K562 (cell line): ENCODE measurements at regions not wholly inside any gene's neighbourhood (a gene's known extent, or its start where the extent isn't known, plus 50 kb on each side); places are given as distances from the start of the nearest gene placed in this dataset.

Source experiments
- ATAC-seq: fragments of 200-7000 bp; cut with Tn5 transposase; 3 replicates; pipeline ENCODE4 v1.9.1; 2020; ENCODE audit warnings: moderate library complexity
- BruUV-seq: library from RNA; stranded (reverse); fragments of 400-500 nt; replicated peaks from 2 replicates; lab custom pipeline; 2021; lab: Mats Ljungman, UMichigan
- CTCF ChIA-PET: fragments of 300-600 bp; formaldehyde crosslinking; extraction: SDS; loops from one replicate; lab custom pipeline; 2021; ENCODE audit warnings: low intra/inter-chr PET ratio; lab: Yijun Ruan, JAX
- POLR2A ChIA-PET: fragments of 300-600, 350-650 bp; sonication (Branson Sonifier 250); formaldehyde crosslinking; extraction: SDS; loops from one replicate; lab custom pipeline; 2021; ENCODE audit warnings: antibody characterized with exemption, inconsistent platforms; lab: Yijun Ruan, JAX
- DNase-seq, 4 experiments: peaks; one replicate each; pipeline versions ENCODE4 v3.0.0 to v3.0.0-alpha.2; 2011 to 2018; ENCODE audit warnings: low spot score in 3 of 4, mixed read lengths in 3 of 4; ENCODE audit errors: extremely low read depth in 1 of 4
- FAIRE-seq: peaks from 2 replicates; lab custom pipeline; 2011; peaks lifted over from hg19 to GRCh38; lab: Jason Lieb, UNC
- H2AFZ ChIP-seq: 2 replicates; pipeline ENCODE4 v1.6.0; 2011; ENCODE audit warnings: low read depth, low read length, control low read depth, inconsistent platforms
- H3K27ac ChIP-seq: fragments of 200-600 bp; 3 replicates; pipeline ENCODE4 v1.8.0; 2011; ENCODE audit warnings: low read depth, mild to moderate bottlenecking, control low read depth, inconsistent platforms, low read length, moderate library complexity, mixed read lengths; ENCODE audit errors: extremely low read depth
- H3K27me3 ChIP-seq, 2 experiments: fragments of 300-600 bp in 1 of 2; 2 replicates in 1 of 2; 3 replicates in 1 of 2; pipeline versions ENCODE4 v1.6.0 to v1.8.0; 2011; ENCODE audit warnings: inconsistent platforms in 2 of 2, low read length in 2 of 2, mild to moderate bottlenecking in 1 of 2, mixed read lengths in 1 of 2, moderate library complexity in 1 of 2; ENCODE audit not compliant: control insufficient read depth in 2 of 2, insufficient read depth in 2 of 2
- H3K36me3 ChIP-seq: fragments of 300-600 bp; 3 replicates; pipeline ENCODE4 v1.8.0; 2011; ENCODE audit warnings: mild to moderate bottlenecking, low read length, inconsistent platforms; ENCODE audit not compliant: control insufficient read depth, insufficient read depth
- H3K4me1 ChIP-seq, 2 experiments: fragments of 200-600 bp in 1 of 2; replicated peaks in 1 of 2; 2 replicates in 1 of 2; 3 replicates in 1 of 2; pipeline versions ENCODE4 v1.5.1 to v1.8.0; 2011; ENCODE audit warnings: inconsistent platforms in 2 of 2, low read length in 2 of 2, mild to moderate bottlenecking in 1 of 2, mixed read lengths in 1 of 2, moderate library complexity in 1 of 2; ENCODE audit not compliant: control insufficient read depth in 2 of 2, insufficient read depth in 2 of 2
- H3K4me2 ChIP-seq: 2 replicates; pipeline ENCODE4 v1.6.1; 2011; ENCODE audit warnings: low read length, control low read depth, inconsistent platforms, mixed read lengths; ENCODE audit not compliant: insufficient read depth
- H3K4me3 ChIP-seq: fragments of 200-600 bp; sonication (generic), shearing (Covaris generic); 2 replicates; pipeline ENCODE4 v1.5.1; 2016; ENCODE audit warnings: control low read depth, inconsistent platforms
- H3K79me2 ChIP-seq: fragments of 200-600 bp; 3 replicates; pipeline ENCODE4 v1.8.0; 2011; ENCODE audit warnings: low read length, inconsistent platforms; ENCODE audit not compliant: control insufficient read depth, insufficient read depth
- H3K9ac ChIP-seq, 2 experiments: 2 replicates each; pipeline versions ENCODE4 v1.6.0 to v1.6.1; 2011; ENCODE audit warnings: low read depth in 2 of 2, low read length in 2 of 2, control low read depth in 1 of 2, inconsistent platforms in 1 of 2, mild to moderate bottlenecking in 1 of 2, mixed read lengths in 1 of 2; ENCODE audit not compliant: insufficient read depth in 1 of 2
- H3K9me1 ChIP-seq: one replicate; pipeline ENCODE4 v1.6.0; 2011; ENCODE audit warnings: inconsistent platforms, mild to moderate bottlenecking, low read length, moderate library complexity; ENCODE audit not compliant: control insufficient read depth, insufficient read depth
- H3K9me3 ChIP-seq: replicated peaks from 2 replicates; pipeline ENCODE4 v1.5.1; 2011; ENCODE audit warnings: low read depth, low read length, inconsistent platforms; ENCODE audit not compliant: control insufficient read depth, insufficient read depth
- H4K20me1 ChIP-seq: replicated peaks from 2 replicates; pipeline ENCODE4 v1.6.1; 2011; ENCODE audit warnings: low read length, inconsistent platforms, mixed read lengths; ENCODE audit not compliant: control insufficient read depth, insufficient read depth
- BACH1 ChIP-seq: fragments of 200-800 bp; sonication (Bioruptor generic); IDR thresholded peaks from 2 replicates; pipeline ENCODE4 v1.6.1; 2016; ENCODE audit warnings: missing genetic modification characterization, missing compliant biosample characterization
- EWSR1 ChIP-seq: fragments of 450-650 bp; IDR thresholded peaks from 2 replicates; pipeline ENCODE4 v1.6.1; 2018; ENCODE audit warnings: borderline replicate concordance, mild to moderate bottlenecking, low read depth, moderate library complexity; ENCODE audit not compliant: partially characterized antibody
- FOXO4 ChIP-seq: fragments of 450-650 bp; formaldehyde crosslinking; IDR thresholded peaks from 2 replicates; pipeline ENCODE4 v1.4.0; 2020; ENCODE audit warnings: mild to moderate bottlenecking, moderate library complexity
- HIVEP1 ChIP-seq: fragments of 250-450 bp; sonication (Bioruptor Pico); IDR thresholded peaks from 2 replicates; pipeline ENCODE4 v1.4.0; 2020; ENCODE audit warnings: mild to moderate bottlenecking
- LEF1 ChIP-seq: fragments of 450-650 bp; IDR thresholded peaks from 2 replicates; pipeline ENCODE4 v1.6.1; 2016; ENCODE audit warnings: mild to moderate bottlenecking
- MAZ ChIP-seq, 2 experiments: fragments of 450-650 bp in 1 of 2; sonication (generic) in 1 of 2; formaldehyde crosslinking; IDR thresholded peaks in 1 of 2; conservative IDR thresholded peaks in 1 of 2; 2 replicates each; pipeline versions ENCODE4 v1.4.0 to v1.5.0; 2020; ENCODE audit warnings: mild to moderate bottlenecking in 1 of 2, missing genetic modification reagents in 1 of 2
- NONO ChIP-seq, 2 experiments: fragments of 200-400 bp in 1 of 2; fragments of 450-650 bp in 1 of 2; formaldehyde crosslinking in 1 of 2; IDR thresholded peaks; 2 replicates each; pipeline ENCODE4 v1.6.1; 2017; ENCODE audit warnings: low read depth in 2 of 2, mild to moderate bottlenecking in 2 of 2, moderate library complexity in 2 of 2, low read length in 1 of 2
- SMAD3 ChIP-seq: fragments of 450-650 bp; formaldehyde crosslinking; conservative IDR thresholded peaks from 2 replicates; pipeline ENCODE4 v1.4.0; 2020; ENCODE audit warnings: mild to moderate bottlenecking
- TCF7 ChIP-seq: sonication (generic); IDR thresholded peaks from 2 replicates; pipeline ENCODE4 v1.6.1; 2016; ENCODE audit warnings: antibody characterized with exemption, borderline replicate concordance
- TCF7L2 ChIP-seq: fragments of 150-350 bp; IDR thresholded peaks from 2 replicates; pipeline ENCODE4 v1.6.1; 2016; ENCODE audit warnings: low read depth, mild to moderate bottlenecking, low read length, moderate library complexity
- ZHX1 ChIP-seq: fragments of 150-350 bp; conservative IDR thresholded peaks from 2 replicates; pipeline ENCODE4 v1.6.1; 2014; ENCODE audit warnings: low read length
- ZNF324 ChIP-seq: fragments of 250-450 bp; sonication (Bioruptor Pico); IDR thresholded peaks from 2 replicates; pipeline ENCODE4 v1.4.0; 2020; ENCODE audit warnings: mild to moderate bottlenecking
- WGBS: fragments of 100-300 bp; shearing (Covaris generic); methylation state at CpG from one replicate; pipeline ENCODE4 v1.1.6; 2016; ENCODE audit warnings: low coverage, mixed read lengths; ENCODE audit not compliant: insufficient coverage; ENCODE audit errors: missing lambda C conversion rate; 5-methylcytosine and 5-hydroxymethylcytosine counted together
- in situ Hi-C: fragments of 300-500 bp; cut with MboI; formaldehyde crosslinking; loops from 4 replicates; pipeline ENCODE4 v1.15.0; 2018; ENCODE audit warnings: inconsistent platforms, mixed read lengths
- intact Hi-C: fragments of 100-400 bp; cut with micrococcal nuclease; formaldehyde crosslinking; loops from 2 replicates; pipeline ENCODE4 v1.14.2; 2022
- TF ChIP-seq, protein P1 (sequence below): fragments of 450-650 bp; IDR thresholded peaks from 2 replicates; pipeline ENCODE4 v1.6.1; 2016; ENCODE audit warnings: missing biosample characterization, missing genetic modification characterization
- TF ChIP-seq, protein P2 (sequence below), 2 experiments: fragments of 450-650 bp in 1 of 2; IDR thresholded peaks; 2 replicates each; pipeline ENCODE4 v1.6.1; 2011 to 2017; ENCODE audit warnings: low read depth in 2 of 2, antibody characterized with exemption in 1 of 2, borderline replicate concordance in 1 of 2, low read length in 1 of 2, mild to moderate bottlenecking in 1 of 2, mixed read lengths in 1 of 2; ENCODE audit not compliant: control insufficient read depth in 1 of 2

- Histone ChIP-seq H3K36me3 (no peaks in the 10 kb centered on the region), H3K4me2 (no peak overlapping the region), H3K27me3 (no peaks in the 10 kb centered on the region), H4K20me1 (no peaks in the 10 kb centered on the region), H3K79me2 (no peaks in the 10 kb centered on the region), H3K4me1 (peaks cover 0 to 10% of the 10 kb centered on the region in 2 experiments; a peak in 2 of 5 replicates), H3K9me1 (no peaks in the 10 kb centered on the region), H3K9me3 (no peaks in the 10 kb centered on the region), H3K27ac (no peak overlapping the region), H3K9ac (no peak overlapping the region), H3K4me3 (no peak overlapping the region), H2AFZ (no peak overlapping the region)
- CTCF ChIA-PET = no interaction called here
- no TSS peak for BruUV-seq
- in situ Hi-C loops (no loop called here), intact Hi-C loops (no loop called here)
- DNase-seq (no peak), FAIRE-seq (no peak), ATAC-seq (no peak)
- 19% methylated on average over 1 of the region's 1 CpG for WGBS
- POLR2A ChIA-PET = interaction anchor here (1.1 kb wide), 1 partner anchor 10 kb away, joined by 3 read pairs; no protein-coding TSS in a partner anchor
- TF ChIP-seq EWSR1 (peak; percentile 90), FOXO4 (CRISPR knock-in tag) (no peak), LEF1 (no peak), SMAD3 (CRISPR knock-in tag) (no peak), TCF7 (no peak), NONO (IDR thresholded peaks at IDR 0.05; ENCODE audit: low read depth in 2 of 2, low read length in 1 of 2) (no peak), BACH1 (tag) (peak; percentile 30; the same call in 1 of the 2 replicates), MAZ (CRISPR knock-in tag; conservative IDR thresholded peaks at IDR 0.05 in 1 of 2, IDR thresholded peaks at IDR 0.05 in 1 of 2) (no peak), HIVEP1 (CRISPR knock-in tag) (no peak), TCF7L2 (no peak), ZNF324 (no peak), ZHX1 (no peak)
- TF ChIP-seq, protein P1, sequence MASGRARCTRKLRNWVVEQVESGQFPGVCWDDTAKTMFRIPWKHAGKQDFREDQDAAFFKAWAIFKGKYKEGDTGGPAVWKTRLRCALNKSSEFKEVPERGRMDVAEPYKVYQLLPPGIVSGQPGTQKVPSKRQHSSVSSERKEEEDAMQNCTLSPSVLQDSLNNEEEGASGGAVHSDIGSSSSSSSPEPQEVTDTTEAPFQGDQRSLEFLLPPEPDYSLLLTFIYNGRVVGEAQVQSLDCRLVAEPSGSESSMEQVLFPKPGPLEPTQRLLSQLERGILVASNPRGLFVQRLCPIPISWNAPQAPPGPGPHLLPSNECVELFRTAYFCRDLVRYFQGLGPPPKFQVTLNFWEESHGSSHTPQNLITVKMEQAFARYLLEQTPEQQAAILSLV (tag) = no peak
- TF ChIP-seq, protein P2, sequence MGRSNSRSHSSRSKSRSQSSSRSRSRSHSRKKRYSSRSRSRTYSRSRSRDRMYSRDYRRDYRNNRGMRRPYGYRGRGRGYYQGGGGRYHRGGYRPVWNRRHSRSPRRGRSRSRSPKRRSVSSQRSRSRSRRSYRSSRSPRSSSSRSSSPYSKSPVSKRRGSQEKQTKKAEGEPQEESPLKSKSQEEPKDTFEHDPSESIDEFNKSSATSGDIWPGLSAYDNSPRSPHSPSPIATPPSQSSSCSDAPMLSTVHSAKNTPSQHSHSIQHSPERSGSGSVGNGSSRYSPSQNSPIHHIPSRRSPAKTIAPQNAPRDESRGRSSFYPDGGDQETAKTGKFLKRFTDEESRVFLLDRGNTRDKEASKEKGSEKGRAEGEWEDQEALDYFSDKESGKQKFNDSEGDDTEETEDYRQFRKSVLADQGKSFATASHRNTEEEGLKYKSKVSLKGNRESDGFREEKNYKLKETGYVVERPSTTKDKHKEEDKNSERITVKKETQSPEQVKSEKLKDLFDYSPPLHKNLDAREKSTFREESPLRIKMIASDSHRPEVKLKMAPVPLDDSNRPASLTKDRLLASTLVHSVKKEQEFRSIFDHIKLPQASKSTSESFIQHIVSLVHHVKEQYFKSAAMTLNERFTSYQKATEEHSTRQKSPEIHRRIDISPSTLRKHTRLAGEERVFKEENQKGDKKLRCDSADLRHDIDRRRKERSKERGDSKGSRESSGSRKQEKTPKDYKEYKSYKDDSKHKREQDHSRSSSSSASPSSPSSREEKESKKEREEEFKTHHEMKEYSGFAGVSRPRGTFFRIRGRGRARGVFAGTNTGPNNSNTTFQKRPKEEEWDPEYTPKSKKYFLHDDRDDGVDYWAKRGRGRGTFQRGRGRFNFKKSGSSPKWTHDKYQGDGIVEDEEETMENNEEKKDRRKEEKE (IDR thresholded peaks at IDR 0.05; ENCODE audit: borderline replicate concordance in 1 of 2, control insufficient read depth in 1 of 2, low read depth in 2 of 2, low read length in 1 of 2) = peak in 1 of 2 experiments; percentile 61; a peak in 1 of 4 replicates
Measured at GRCh38 chr20:53845980-53846379, 224.4 kb downstream of the BCAS1 start.
